H9 (cell line): ENCODE measurements at regions not wholly inside any gene's neighbourhood (a gene's known extent, or its start where the extent isn't known, plus 50 kb on each side); places are given as distances from the start of the nearest gene placed in this dataset.

Source experiments
- DNase-seq: peaks from one replicate; pipeline ENCODE4 v3.0.0-alpha.2; 2017
- H2AFZ ChIP-seq: one replicate; pipeline ENCODE4 v1.6.1; 2013; ENCODE audit warnings: mild to moderate bottlenecking, low read length, control low read depth, moderate library complexity
- H2AK5ac ChIP-seq: 2 replicates; pipeline ENCODE4 v1.6.1; 2013; ENCODE audit warnings: low read length, control low read depth, mixed read lengths; ENCODE audit not compliant: insufficient read length
- H2BK120ac ChIP-seq: one replicate; pipeline ENCODE4 v1.6.1; 2013; ENCODE audit warnings: low read depth, mild to moderate bottlenecking, low read length, control low read depth, inconsistent platforms; ENCODE audit not compliant: poor library complexity, severe bottlenecking
- H2BK12ac ChIP-seq: 2 replicates; pipeline ENCODE4 v1.6.1; 2013; ENCODE audit warnings: low read length, control low read depth, mixed read lengths, low read depth; ENCODE audit not compliant: insufficient read length
- H2BK15ac ChIP-seq: 2 replicates; pipeline ENCODE4 v1.6.1; 2013; ENCODE audit warnings: low read depth, low read length, control low read depth
- H2BK20ac ChIP-seq: one replicate; pipeline ENCODE4 v1.6.1; 2013; ENCODE audit warnings: low read depth, mild to moderate bottlenecking, low read length, control low read depth, inconsistent platforms; ENCODE audit not compliant: poor library complexity, severe bottlenecking
- H2BK5ac ChIP-seq: 2 replicates; pipeline ENCODE4 v1.6.1; 2013; ENCODE audit warnings: low read length, control low read depth, mixed read lengths; ENCODE audit not compliant: insufficient read length
- H3K14ac ChIP-seq: 2 replicates; pipeline ENCODE4 v1.6.1; 2013; ENCODE audit warnings: low read length, control low read depth; ENCODE audit not compliant: insufficient read depth
- H3K18ac ChIP-seq: 2 replicates; pipeline ENCODE4 v1.6.1; 2013; ENCODE audit warnings: low read depth, mild to moderate bottlenecking, mixed read lengths, low read length, control low read depth; ENCODE audit not compliant: insufficient read length
- H3K23ac ChIP-seq: 2 replicates; pipeline ENCODE4 v1.6.1; 2013; ENCODE audit warnings: low read length, control low read depth, mixed read lengths, low read depth; ENCODE audit not compliant: insufficient read length
- H3K23me2 ChIP-seq: 2 replicates; pipeline ENCODE4 v1.6.1; 2013; ENCODE audit warnings: low read depth, mild to moderate bottlenecking, mixed read lengths, low read length, control low read depth; ENCODE audit not compliant: insufficient read length, poor library complexity, severe bottlenecking
- H3K27ac ChIP-seq: 2 replicates; pipeline ENCODE4 v1.5.1; 2013; ENCODE audit warnings: low read length, control low read depth, mixed read lengths, low read depth; ENCODE audit not compliant: insufficient read length
- H3K27me3 ChIP-seq: 2 replicates; pipeline ENCODE4 v1.6.1; 2013; ENCODE audit warnings: low read length, control low read depth, inconsistent platforms; ENCODE audit not compliant: insufficient read depth
- H3K4ac ChIP-seq: 2 replicates; pipeline ENCODE4 v1.6.1; 2013; ENCODE audit warnings: low read depth, mild to moderate bottlenecking, control low read depth, inconsistent platforms, low read length, moderate library complexity
- H3K4me1 ChIP-seq: 2 replicates; pipeline ENCODE4 v1.6.1; 2013; ENCODE audit warnings: low read length, control low read depth, inconsistent platforms; ENCODE audit not compliant: insufficient read depth
- H3K4me2 ChIP-seq: 2 replicates; pipeline ENCODE4 v1.6.1; 2013; ENCODE audit warnings: low read length, control low read depth, mixed read lengths; ENCODE audit not compliant: insufficient read length, insufficient read depth
- H3K56ac ChIP-seq: 2 replicates; pipeline ENCODE4 v1.6.1; 2013; ENCODE audit warnings: low read depth, mild to moderate bottlenecking, mixed read lengths, low read length, control low read depth; ENCODE audit not compliant: insufficient read length
- H3K79me1 ChIP-seq: 2 replicates; pipeline ENCODE4 v1.6.1; 2013; ENCODE audit warnings: low read depth, mild to moderate bottlenecking, moderate library complexity, low read length, control low read depth, inconsistent platforms; ENCODE audit not compliant: insufficient read depth, poor library complexity, severe bottlenecking
- H3K79me2 ChIP-seq: 2 replicates; pipeline ENCODE4 v1.6.1; 2013; ENCODE audit warnings: low read length, control low read depth, inconsistent platforms; ENCODE audit not compliant: insufficient read depth
- H3K9ac ChIP-seq: 2 replicates; pipeline ENCODE4 v1.6.1; 2013; ENCODE audit warnings: low read length, control low read depth, mixed read lengths; ENCODE audit not compliant: insufficient read length; ENCODE audit errors: extremely low read depth
- H3K9me3 ChIP-seq: one replicate; pipeline ENCODE4 v1.6.1; 2013; ENCODE audit warnings: low read depth, low read length, inconsistent platforms; ENCODE audit not compliant: control insufficient read depth
- H3T11ph ChIP-seq: one replicate; pipeline ENCODE4 v1.6.1; 2013; ENCODE audit warnings: mild to moderate bottlenecking, low read length, control low read depth, inconsistent platforms
- H4K20me1 ChIP-seq: one replicate; pipeline ENCODE4 v1.6.1; 2013; ENCODE audit not compliant: control insufficient read depth, insufficient read length, insufficient read depth
- H4K5ac ChIP-seq: 2 replicates; pipeline ENCODE4 v1.6.1; 2013; ENCODE audit warnings: low read depth, mild to moderate bottlenecking, mixed read lengths, low read length, control low read depth; ENCODE audit not compliant: insufficient read length
- H4K8ac ChIP-seq: replicated peaks from 2 replicates; pipeline ENCODE4 v1.6.1; 2013; ENCODE audit warnings: low read length, control low read depth, mixed read lengths, low read depth; ENCODE audit not compliant: insufficient read length
- H4K91ac ChIP-seq: 2 replicates; pipeline ENCODE4 v1.6.1; 2013; ENCODE audit warnings: low read depth, mild to moderate bottlenecking, moderate library complexity, mixed read lengths, low read length, control low read depth; ENCODE audit not compliant: insufficient read length
- H3K27ac Mint-ChIP-seq, 3 experiments: 2 replicates in 2 of 3; 3 replicates in 1 of 3; pipeline ENCODE4 v1.8.0; 2020 to 2021; ENCODE audit warnings: mixed read lengths in 3 of 3, mild to moderate bottlenecking in 1 of 3, moderate library complexity in 1 of 3
- H3K27me3 Mint-ChIP-seq: 2 replicates; pipeline ENCODE4 v1.8.0; 2021; ENCODE audit warnings: low read depth, mild to moderate bottlenecking, moderate library complexity, mixed read lengths
- H3K36me3 Mint-ChIP-seq, 3 experiments: 2 replicates in 2 of 3; 3 replicates in 1 of 3; pipeline ENCODE4 v1.8.0; 2020 to 2021; ENCODE audit warnings: low read depth in 3 of 3, mixed read lengths in 3 of 3; ENCODE audit not compliant: insufficient read depth in 1 of 3
- H3K4me1 Mint-ChIP-seq, 2 experiments: 2 replicates each; pipeline ENCODE4 v1.8.0; 2020; ENCODE audit warnings: mixed read lengths in 2 of 2
- H3K4me3 Mint-ChIP-seq, 2 experiments: 2 replicates in 1 of 2; 3 replicates in 1 of 2; pipeline ENCODE4 v1.8.0; 2020 to 2021; ENCODE audit warnings: mild to moderate bottlenecking in 2 of 2, mixed read lengths in 2 of 2, moderate library complexity in 1 of 2
- H3K9me3 Mint-ChIP-seq, 2 experiments: 2 replicates in 1 of 2; 3 replicates in 1 of 2; pipeline ENCODE4 v1.8.0; 2020; ENCODE audit warnings: mild to moderate bottlenecking in 2 of 2, mixed read lengths in 2 of 2, moderate library complexity in 1 of 2
- CTCF ChIP-seq: fragments of 200-600 bp; sonication (generic); conservative IDR thresholded peaks from 3 replicates; pipeline ENCODE4 v1.8.0; 2021; ENCODE audit warnings: antibody characterized with exemption, mild to moderate bottlenecking
- WGBS: extraction: QIAGEN DNeasy Blood & Tissue Kit; methylation state at CpG from one replicate; pipeline ENCODE4 v1.1.7; 2013; ENCODE audit warnings: missing lambda C conversion rate, low lambda C conversion rate, mixed read lengths; ENCODE audit not compliant: insufficient read length; ENCODE audit errors: extremely low coverage; 5-methylcytosine and 5-hydroxymethylcytosine counted together

- no peak overlapping the region for H3K14ac ChIP-seq
- peaks cover 14 to 18% of the 10 kb centered on the region in 2 experiments for H3K4me1 Mint-ChIP-seq
- peak overlapping the region in 1 of 3 experiments; percentile 34; a peak in 1 of 7 replicates for H3K27ac Mint-ChIP-seq
- no peak overlapping the region for H3K4me2 ChIP-seq
- H4K8ac ChIP-seq, result no peak overlapping the region
- H3K79me2 ChIP-seq, result no peaks in the 10 kb centered on the region
- no peak for TF ChIP-seq CTCF
- H3K23me2 ChIP-seq, result no peaks in the 10 kb centered on the region
- no peak overlapping the region for H3K9ac ChIP-seq
- no peaks in the 10 kb centered on the region for H3K9me3 ChIP-seq
- H3K27me3 Mint-ChIP-seq, result peaks cover 15% of the 10 kb centered on the region
- no peaks in the 10 kb centered on the region for H3K27me3 ChIP-seq
- no peaks in the 10 kb centered on the region for H3K79me1 ChIP-seq
- H4K20me1 ChIP-seq, result no peaks in the 10 kb centered on the region
- H3K18ac ChIP-seq, result no peak overlapping the region
- H2BK5ac ChIP-seq, result no peak overlapping the region
- no peak overlapping the region for H4K91ac ChIP-seq
- peaks cover 0 to 7% (median 3%) of the 10 kb centered on the region in 3 experiments; a peak in 4 of 7 replicates for H3K36me3 Mint-ChIP-seq
- H2BK15ac ChIP-seq, result no peak overlapping the region
- DNase-seq, result no peak
- H3K56ac ChIP-seq, result no peak overlapping the region
- no peak overlapping the region for H3K27ac ChIP-seq
- no peak overlapping the region for H4K5ac ChIP-seq
- no peak overlapping the region for H3K4me3 Mint-ChIP-seq
- no peak overlapping the region for H2BK12ac ChIP-seq
- no peak overlapping the region for H3T11ph ChIP-seq
- no peak overlapping the region for H3K4ac ChIP-seq
- H2BK20ac ChIP-seq, result no peak overlapping the region
- no peak overlapping the region for H2AFZ ChIP-seq
- H3K23ac ChIP-seq, result no peak overlapping the region
- no peak overlapping the region for H2BK120ac ChIP-seq
- WGBS, result no CpG with 5 or more reads among the region's 4 CpGs
- H3K4me1 ChIP-seq, result no peaks in the 10 kb centered on the region
- no peak overlapping the region for H2AK5ac ChIP-seq
- H3K9me3 Mint-ChIP-seq, result peaks cover 0 to 4% of the 10 kb centered on the region in 2 experiments; a peak in 2 of 5 replicates
Observed at GRCh38 chr1:53406551-53407235, 52.5 kb upstream of the DMRTB1 start.
